ENCODE measurements at regions not wholly inside any gene's neighbourhood (a gene's known extent, or its start where the extent isn't known, plus 50 kb on each side); places are given as distances from the start of the nearest gene placed in this dataset.

DNA sequence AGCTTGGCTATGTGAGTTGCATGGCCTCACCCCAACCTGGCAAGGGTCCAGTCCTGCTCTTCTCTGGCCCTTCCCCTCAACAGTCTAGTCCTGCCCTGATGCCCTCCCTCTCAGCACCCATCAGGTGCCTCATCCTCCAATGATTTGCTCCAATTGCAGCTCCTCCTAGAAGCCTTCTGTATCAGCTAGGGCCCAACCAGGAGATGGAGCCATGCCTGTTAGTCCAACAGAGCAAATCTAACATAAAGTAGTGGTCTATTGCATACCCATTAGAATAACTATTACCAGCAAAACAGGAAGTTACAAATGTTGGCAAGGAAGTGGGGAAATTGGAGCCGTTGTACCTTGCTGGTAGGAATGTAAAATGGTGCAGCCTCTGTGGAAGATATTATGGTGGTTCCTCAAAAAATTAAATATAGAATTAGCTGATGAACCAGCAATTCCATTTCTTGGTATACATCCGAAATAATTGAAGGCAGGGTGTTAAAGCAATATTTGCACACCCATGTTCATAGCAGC lies 163.5 kb downstream of the VRK1 start:
- Mint-ChIP-seq H3K9me3 (peaks cover 3 to 7% of the 10 kb centered on the region in 2 donors), H3K36me3 (ENCODE audit: insufficient read depth) (peaks cover 3% of the 10 kb centered on the region), H3K27me3 (no peaks in the 10 kb centered on the region), H3K4me3 (peak overlapping the region in 1 of 2 donors; percentile 50), H3K4me1 (ENCODE audit: low read depth in 2 of 2) (peaks cover 23 to 29% of the 10 kb centered on the region in 2 donors), H3K27ac (peak overlapping the region; percentile 28 to 51)
- DNase-seq (no peak), ATAC-seq (replicated peaks) (no peak)

DNA sequence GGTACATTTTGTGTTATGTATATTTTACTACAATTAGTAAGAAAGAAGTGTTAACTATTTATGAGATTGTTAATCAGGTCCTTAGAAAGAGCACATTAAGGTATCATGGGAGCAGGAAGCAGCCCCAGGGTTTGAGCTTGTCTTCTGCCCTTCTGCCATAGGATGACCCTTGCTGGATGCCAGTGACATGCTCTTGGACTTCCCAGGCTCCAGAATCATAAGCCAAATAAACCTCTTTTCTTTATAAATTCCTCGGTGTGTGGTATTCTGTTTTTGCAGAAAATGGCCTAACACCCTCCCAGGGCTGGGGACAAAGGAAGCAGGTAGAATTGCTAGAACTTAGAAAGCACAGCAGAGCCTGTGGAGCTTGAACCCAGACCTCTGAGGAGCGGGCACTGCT lies 164.7 kb downstream of the VRK1 start:
- Mint-ChIP-seq H3K9me3 (peaks cover 3 to 7% of the 10 kb centered on the region in 2 donors), H3K27me3 (no peaks in the 10 kb centered on the region), H3K27ac (peak overlapping the region; percentile 89 to 93), H3K4me3 (peak overlapping the region; percentile 43 to 66), H3K4me1 (ENCODE audit: low read depth in 2 of 2) (peaks cover 23 to 29% of the 10 kb centered on the region in 2 donors), H3K36me3 (ENCODE audit: insufficient read depth) (peaks cover 3% of the 10 kb centered on the region)
- ATAC-seq (replicated peaks) (no peak), DNase-seq (no peak)

DNA sequence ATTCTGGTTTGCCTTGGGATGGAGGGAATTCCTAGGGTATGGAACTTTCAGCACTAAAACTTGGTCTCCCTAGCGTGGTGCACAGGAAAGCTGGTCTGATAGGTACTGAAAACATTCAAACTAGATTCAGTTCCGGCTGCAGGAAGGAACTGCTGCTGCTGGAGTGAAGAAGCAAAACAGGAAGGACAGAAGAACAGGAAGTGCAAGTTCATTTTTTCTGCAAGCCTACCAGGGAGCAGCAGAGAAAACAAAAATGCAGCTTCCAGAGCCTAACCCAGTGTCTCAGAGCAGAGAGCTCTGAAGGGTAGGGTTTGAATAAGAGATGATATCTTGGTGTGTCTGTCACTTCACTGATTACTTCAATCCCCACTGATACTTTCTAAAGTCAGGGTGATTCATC lies 165.2 kb downstream of the VRK1 start:
- peak overlapping the region; percentile 89 to 93 for H3K27ac Mint-ChIP-seq
- DNase-seq (peak in 1 of 3 experiments; percentile 21), ATAC-seq (replicated peaks) (peak; percentile 77)
- peaks cover 3 to 7% of the 10 kb centered on the region in 2 donors for H3K9me3 Mint-ChIP-seq
- H3K27me3 Mint-ChIP-seq, result no peaks in the 10 kb centered on the region
- H3K4me1 Mint-ChIP-seq (ENCODE audit: low read depth in 2 of 2), result peaks cover 23 to 29% of the 10 kb centered on the region in 2 donors
- H3K4me3 Mint-ChIP-seq, result peak overlapping the region; percentile 43 to 66
- H3K36me3 Mint-ChIP-seq (ENCODE audit: insufficient read depth), result peaks cover 3% of the 10 kb centered on the region

DNA sequence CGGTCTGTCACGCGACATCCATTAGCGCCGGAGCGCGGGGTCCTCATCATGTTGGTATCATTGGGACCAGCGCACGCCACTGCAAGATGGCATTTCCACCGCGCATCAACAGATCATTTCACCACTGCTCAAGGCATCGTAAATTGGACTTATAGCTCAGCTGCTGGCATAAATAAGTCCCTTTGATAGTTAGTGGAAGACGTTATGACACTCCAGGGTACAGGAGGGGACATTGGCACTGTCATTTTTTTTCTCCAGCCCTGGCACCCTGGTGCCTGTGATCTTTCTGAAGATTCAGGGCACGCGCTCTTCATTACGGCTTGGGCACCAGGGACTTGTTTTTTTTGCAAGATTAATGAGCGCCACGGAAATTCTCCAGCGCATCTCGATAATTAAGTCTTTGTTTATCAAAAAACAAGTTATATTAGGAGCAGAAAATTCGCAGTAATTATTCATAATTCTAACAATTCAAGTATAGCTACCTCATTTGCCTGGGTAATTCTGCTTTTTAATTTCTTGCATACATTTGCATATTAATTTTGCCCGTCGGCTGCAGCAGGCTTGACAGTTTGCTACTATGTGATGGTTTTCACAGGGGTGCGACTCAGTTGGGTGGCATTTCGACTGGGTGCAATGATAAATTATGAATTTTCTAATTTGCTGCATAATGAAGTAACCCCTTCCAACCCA lies 167.7 kb downstream of the VRK1 start:
- H3K27ac Mint-ChIP-seq, result peak overlapping the region in 1 of 2 donors; percentile 89
- no peaks in the 10 kb centered on the region for H3K36me3 Mint-ChIP-seq (ENCODE audit: insufficient read depth)
- no peaks in the 10 kb centered on the region for H3K27me3 Mint-ChIP-seq
- peaks cover 23 to 29% of the 10 kb centered on the region in 2 donors for H3K4me1 Mint-ChIP-seq (ENCODE audit: low read depth in 2 of 2)
- no peak overlapping the region for H3K4me3 Mint-ChIP-seq
- ATAC-seq (replicated peaks), result no peak
- peaks cover 3 to 7% of the 10 kb centered on the region in 2 donors for H3K9me3 Mint-ChIP-seq
- DNase-seq, result no peak

DNA sequence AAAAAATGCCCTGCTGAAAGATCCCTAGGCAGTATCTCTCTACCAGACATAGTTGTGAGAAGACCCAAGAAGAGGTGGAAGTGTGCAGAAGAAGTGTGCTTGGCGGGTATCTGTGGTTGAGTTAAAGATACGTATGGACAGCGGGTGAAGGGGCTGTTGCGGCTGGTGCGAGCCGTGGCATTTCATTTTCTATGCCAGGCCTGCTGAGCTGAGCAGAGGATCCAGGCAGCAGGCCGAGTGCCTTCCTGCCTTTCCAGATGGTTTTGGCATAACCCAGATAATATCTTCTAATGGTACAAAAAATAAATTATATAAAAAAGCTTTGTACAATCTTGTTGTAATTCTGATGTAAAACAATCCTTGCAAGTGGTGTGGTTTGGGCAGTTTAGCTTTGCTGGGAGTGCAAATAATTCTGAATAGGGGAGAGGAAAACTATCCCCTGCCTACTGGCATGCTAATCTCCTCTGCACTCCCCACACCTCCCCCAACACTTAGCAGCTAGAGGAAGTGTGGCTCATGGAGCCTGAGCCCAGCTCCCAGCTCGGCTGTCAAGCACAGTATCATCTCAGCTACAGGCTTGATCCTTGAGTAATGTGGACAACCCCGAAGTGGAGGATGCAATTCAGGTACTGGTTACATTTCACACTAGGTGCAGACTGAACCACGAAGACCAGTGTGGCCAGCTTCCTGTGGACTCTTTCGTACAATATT lies 168.9 kb downstream of the VRK1 start:
- Mint-ChIP-seq H3K36me3 (ENCODE audit: insufficient read depth) (no peaks in the 10 kb centered on the region), H3K4me1 (ENCODE audit: low read depth in 2 of 2) (peaks cover 18 to 25% of the 10 kb centered on the region in 2 donors), H3K27ac (no peak overlapping the region)

DNA sequence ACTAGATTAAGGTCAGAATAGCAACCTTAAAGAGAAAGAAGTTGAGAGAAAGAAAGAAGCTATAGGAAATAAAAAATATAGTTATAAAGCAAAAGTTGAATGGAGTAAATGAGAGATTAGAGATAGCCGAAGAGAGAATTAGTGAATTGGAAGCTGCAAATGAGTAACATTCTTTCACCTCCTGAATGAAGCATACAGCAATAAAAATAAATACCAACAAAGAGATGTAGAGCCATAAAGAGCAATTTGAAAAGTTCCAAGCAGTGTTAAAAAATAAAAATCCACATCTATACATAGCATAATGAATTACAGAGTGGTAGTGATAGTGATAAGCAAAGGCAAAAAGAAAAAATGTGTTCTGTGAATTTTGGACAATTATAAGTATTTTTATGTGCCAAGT lies 177.9 kb downstream of the VRK1 start:
- H3K27me3 Mint-ChIP-seq, result peaks cover 15 to 33% of the 10 kb centered on the region in 2 donors
- DNase-seq, result no peak
- no peaks in the 10 kb centered on the region for H3K4me1 Mint-ChIP-seq (ENCODE audit: low read depth in 2 of 2)
- H3K36me3 Mint-ChIP-seq (ENCODE audit: insufficient read depth), result no peaks in the 10 kb centered on the region
- peaks cover 0 to 7% of the 10 kb centered on the region in 2 donors for H3K9me3 Mint-ChIP-seq
- H3K4me3 Mint-ChIP-seq, result no peak overlapping the region
- ATAC-seq (replicated peaks), result no peak
- H3K27ac Mint-ChIP-seq, result no peak overlapping the region

More for the DNA sequence above, 168.9 kb downstream of the VRK1 start:
- ATAC-seq (replicated peaks) (no peak), DNase-seq (no peak)
- Mint-ChIP-seq H3K4me3 (no peak overlapping the region), H3K9me3 (peaks cover 2 to 7% of the 10 kb centered on the region in 2 donors), H3K27me3 (no peaks in the 10 kb centered on the region)

DNA sequence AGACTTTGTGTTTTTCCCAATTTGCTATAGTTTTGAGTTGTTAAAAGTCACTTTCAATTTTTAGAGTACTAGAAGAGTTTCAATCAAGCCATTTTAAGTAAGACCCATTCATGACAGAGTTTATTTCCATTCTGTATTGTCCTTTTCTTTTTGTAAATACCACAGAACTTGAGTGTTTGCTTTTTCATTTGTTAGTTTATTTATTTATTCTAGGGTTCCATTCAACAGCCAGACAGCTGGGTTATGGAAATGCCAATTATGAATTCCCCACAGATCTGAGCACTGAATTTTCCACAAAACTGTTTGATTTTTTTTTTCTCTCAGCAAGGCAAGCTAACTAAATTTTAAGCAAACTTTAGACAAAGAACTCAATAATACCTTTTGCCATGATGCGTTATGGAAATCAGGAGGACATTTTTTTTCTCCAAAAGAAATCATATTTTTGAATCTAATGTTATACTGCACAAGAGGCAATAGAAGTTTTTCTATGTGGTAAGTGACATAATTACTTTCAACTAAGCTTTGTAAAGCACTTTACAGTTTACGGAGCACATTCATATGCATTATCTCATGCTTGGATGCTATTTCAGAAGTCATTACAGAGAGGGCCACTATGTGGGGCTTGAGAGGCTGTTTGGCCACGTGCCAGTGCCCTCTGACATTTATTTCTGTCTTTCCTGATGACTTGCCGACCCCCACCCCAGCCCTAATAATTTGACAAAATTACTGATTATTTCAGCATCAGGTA lies 181.5 kb downstream of the VRK1 start:
- no peak for ATAC-seq (replicated peaks)
- Mint-ChIP-seq H3K9me3 (peaks cover 0 to 4% of the 10 kb centered on the region in 2 donors), H3K4me1 (ENCODE audit: low read depth in 2 of 2) (no peaks in the 10 kb centered on the region), H3K36me3 (ENCODE audit: insufficient read depth) (no peaks in the 10 kb centered on the region), H3K27me3 (peaks cover 17 to 57% of the 10 kb centered on the region in 2 donors), H3K4me3 (no peak overlapping the region), H3K27ac (no peak overlapping the region)
- no peak for DNase-seq

DNA sequence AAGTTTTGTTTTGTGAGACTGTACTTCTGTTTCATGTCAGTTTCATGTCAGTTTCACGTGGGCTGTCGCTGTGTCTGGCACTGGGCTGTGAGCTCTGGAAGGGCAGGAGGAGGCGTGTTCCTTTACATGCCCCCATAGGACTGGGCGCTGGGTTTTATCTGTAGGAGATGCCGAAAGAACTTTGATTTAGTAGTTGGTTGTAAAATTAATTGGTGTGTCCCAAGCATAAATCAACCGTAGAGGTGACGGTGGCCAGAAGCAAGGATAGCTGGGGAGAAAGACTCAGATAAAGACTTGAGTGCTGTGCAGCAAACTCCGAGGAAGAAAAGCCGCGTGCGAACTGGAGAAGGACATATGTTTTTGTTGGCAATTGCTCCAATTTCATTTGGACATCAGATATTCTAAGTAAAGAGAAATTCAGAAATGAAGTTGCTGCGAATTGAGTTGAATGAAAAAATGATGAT lies 182.5 kb downstream of the VRK1 start:
- no peaks in the 10 kb centered on the region for H3K4me1 Mint-ChIP-seq (ENCODE audit: low read depth in 2 of 2)
- ATAC-seq (replicated peaks), result no peak
- peaks cover 23 to 66% of the 10 kb centered on the region in 2 donors for H3K27me3 Mint-ChIP-seq
- DNase-seq, result no peak
- no peaks in the 10 kb centered on the region for H3K36me3 Mint-ChIP-seq (ENCODE audit: insufficient read depth)
- no peak overlapping the region for H3K27ac Mint-ChIP-seq
- H3K9me3 Mint-ChIP-seq, result no peaks in the 10 kb centered on the region
- no peak overlapping the region for H3K4me3 Mint-ChIP-seq

DNA sequence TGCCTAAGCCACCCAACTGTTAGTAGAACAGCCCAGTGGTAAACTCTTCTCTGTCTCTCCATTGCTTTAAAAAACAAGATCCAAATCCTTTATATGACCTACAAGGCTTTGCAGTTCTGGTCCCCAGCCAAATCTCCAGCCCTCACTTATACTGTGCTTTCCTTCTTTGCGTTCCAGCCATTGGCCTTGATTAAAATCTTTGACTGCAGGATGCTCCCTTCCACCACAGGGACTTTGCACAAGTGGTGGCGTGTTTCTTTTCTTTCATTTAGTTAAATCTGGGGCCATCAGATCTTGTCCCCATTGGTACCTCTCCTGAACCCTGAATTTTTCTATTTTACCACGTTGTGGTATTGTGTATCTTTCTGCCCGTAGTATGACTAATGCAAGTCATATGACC lies 183.7 kb downstream of the VRK1 start:
- ATAC-seq (replicated peaks) (no peak), DNase-seq (no peak)
- H3K4me3 Mint-ChIP-seq, result no peak overlapping the region
- H3K36me3 Mint-ChIP-seq (ENCODE audit: insufficient read depth), result no peaks in the 10 kb centered on the region
- no peaks in the 10 kb centered on the region for H3K4me1 Mint-ChIP-seq (ENCODE audit: low read depth in 2 of 2)
- no peak overlapping the region for H3K27ac Mint-ChIP-seq
- peaks cover 23 to 67% of the 10 kb centered on the region in 2 donors for H3K27me3 Mint-ChIP-seq
- H3K9me3 Mint-ChIP-seq, result no peaks in the 10 kb centered on the region

DNA sequence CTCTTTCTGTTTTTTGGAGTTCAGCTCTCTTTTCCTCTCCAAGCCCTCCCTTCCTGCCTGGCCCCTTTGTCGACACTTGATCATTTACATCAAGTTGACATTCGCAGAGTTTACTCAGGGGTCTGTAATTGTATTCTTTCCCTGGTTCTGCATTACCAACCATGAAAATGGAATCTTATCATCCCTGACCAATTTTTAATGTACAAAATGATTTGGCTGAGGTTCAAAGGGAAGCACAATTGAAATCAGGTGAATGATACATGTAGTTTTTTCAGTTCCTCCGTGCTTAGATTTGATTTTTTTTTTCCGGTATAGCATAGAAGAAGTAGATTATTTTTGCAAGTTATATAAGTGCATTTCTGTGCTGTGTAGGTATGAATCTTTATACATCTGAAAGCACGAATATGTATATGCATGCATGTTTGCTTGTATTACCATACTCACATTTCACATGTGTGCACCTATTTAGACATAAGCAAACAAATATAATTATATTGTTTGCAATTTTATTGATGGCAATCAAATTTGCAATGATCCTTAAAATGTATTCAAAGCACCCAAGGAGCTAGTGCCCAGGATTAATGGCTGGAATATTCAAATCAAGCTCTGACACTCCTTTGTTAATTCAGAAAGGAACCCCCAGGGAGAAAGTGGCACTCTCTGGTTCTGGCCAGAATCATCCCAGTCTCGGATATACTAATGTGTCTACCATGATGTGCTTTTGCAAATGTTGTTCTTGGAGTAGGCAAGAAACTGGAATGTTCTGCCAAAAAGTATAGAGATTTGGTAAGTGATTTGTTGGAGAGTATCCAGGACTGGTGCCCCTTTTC lies 189.3 kb downstream of the VRK1 start:
- Mint-ChIP-seq H3K4me1 (ENCODE audit: low read depth in 2 of 2) (peaks cover 8 to 10% of the 10 kb centered on the region in 2 donors), H3K27me3 (peaks cover 7 to 20% of the 10 kb centered on the region in 2 donors)

DNA sequence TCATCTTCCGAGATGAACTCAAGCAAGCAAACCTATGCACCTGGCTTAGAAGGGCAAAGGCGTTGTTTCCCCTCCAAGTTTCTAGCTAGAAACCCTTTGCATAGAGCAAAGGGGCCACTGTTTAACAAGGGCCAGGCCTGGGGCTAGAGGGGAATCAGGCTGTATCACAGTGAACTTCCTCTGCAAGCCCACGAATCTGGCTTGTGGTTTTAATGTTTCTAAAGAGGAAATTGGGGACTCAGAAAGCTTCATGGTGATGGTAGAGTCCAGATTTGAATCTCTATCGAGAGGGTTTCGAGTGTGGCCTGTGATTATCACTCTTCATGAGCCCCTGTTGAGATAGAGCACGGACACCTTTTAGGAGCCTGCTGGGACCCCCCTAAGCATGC lies 189.9 kb downstream of the VRK1 start:
- peaks cover 7 to 14% of the 10 kb centered on the region in 2 donors for H3K27me3 Mint-ChIP-seq
- peak overlapping the region; percentile 55 to 78 for H3K27ac Mint-ChIP-seq

More for the DNA sequence above, 189.3 kb downstream of the VRK1 start:
- Mint-ChIP-seq H3K36me3 (ENCODE audit: insufficient read depth) (no peaks in the 10 kb centered on the region), H3K9me3 (peaks cover 0 to 3% of the 10 kb centered on the region in 2 donors), H3K27ac (peak overlapping the region; percentile 55 to 78), H3K4me3 (peak overlapping the region in 1 of 2 donors; percentile 37)
- no peak for DNase-seq
- no peak for ATAC-seq (replicated peaks)

DNA sequence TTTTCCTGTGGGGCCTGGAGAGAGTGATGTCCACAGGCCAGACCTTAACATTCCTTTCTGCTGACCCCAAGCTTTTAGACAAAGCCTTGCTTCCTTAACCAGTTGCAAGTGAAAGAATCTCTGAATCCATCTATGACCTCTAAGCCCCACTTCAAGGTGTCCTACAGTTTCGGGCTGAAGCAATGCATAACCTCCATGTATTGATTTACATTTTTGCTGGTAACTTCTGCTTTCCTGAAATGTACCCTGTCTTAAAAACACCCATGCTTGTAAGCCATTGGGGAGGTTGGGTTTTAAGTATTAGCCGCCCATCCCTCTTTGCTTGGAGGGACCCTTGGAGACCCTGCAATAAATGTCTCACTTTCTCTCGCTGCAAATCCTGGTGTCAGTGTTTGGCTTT lies 190.6 kb downstream of the VRK1 start:
- Mint-ChIP-seq H3K36me3 (ENCODE audit: insufficient read depth) (no peaks in the 10 kb centered on the region), H3K4me1 (ENCODE audit: low read depth in 2 of 2) (peaks cover 8 to 10% of the 10 kb centered on the region in 2 donors), H3K27ac (peak overlapping the region; percentile 55 to 78), H3K9me3 (peaks cover 0 to 3% of the 10 kb centered on the region in 2 donors), H3K4me3 (no peak overlapping the region), H3K27me3 (peaks cover 11 to 19% of the 10 kb centered on the region in 2 donors)
- ATAC-seq (replicated peaks) (no peak), DNase-seq (no peak)

More for the DNA sequence above, 189.9 kb downstream of the VRK1 start:
- DNase-seq (peak in 1 of 3 experiments; percentile 7), ATAC-seq (replicated peaks) (peak; percentile 62)
- Mint-ChIP-seq H3K36me3 (ENCODE audit: insufficient read depth) (no peaks in the 10 kb centered on the region), H3K9me3 (peaks cover 0 to 3% of the 10 kb centered on the region in 2 donors), H3K4me1 (ENCODE audit: low read depth in 2 of 2) (peaks cover 8 to 10% of the 10 kb centered on the region in 2 donors), H3K4me3 (peak overlapping the region; percentile 27 to 37)
